ENCODE measurements at regions not wholly inside any gene's neighbourhood (a gene's known extent, or its start where the extent isn't known, plus 50 kb on each side); places are given as distances from the start of the nearest gene placed in this dataset.

GRCh38 chr10:125340903-125341302 lies 180.5 kb upstream of the CTBP2 start:
- no peak overlapping the region for H3K9ac ChIP-seq (replicated peaks; ENCODE audit: extremely low read depth, insufficient read depth, low read length)
- no peaks in the 10 kb centered on the region for H3K79me2 ChIP-seq (ENCODE audit: control insufficient read depth, insufficient read depth, low read length)
- FAIRE-seq (no peak), DNase-seq (ENCODE audit: low read depth, low spot score) (no peak)
- no peaks in the 10 kb centered on the region for H3K9me3 ChIP-seq (replicated peaks; ENCODE audit: control insufficient read depth, insufficient read depth, low read length)
- no peak overlapping the region for H3K27ac ChIP-seq (ENCODE audit: insufficient read depth, low read depth, low read length)
- H3K36me3 ChIP-seq (ENCODE audit: control insufficient read depth in 2 of 2, extremely low read depth in 1 of 2, insufficient read depth in 2 of 2, low read length in 2 of 2) = no peaks in the 10 kb centered on the region
- TF ChIP-seq POLR2A (IDR thresholded peaks at IDR 0.05; ENCODE audit: low read depth, low read length) (no peak), GATA2 (IDR thresholded peaks at IDR 0.05; ENCODE audit: insufficient read depth, insufficient read length, low read depth, low read length) (no peak), FOS (IDR thresholded peaks at IDR 0.05; ENCODE audit: borderline replicate concordance, insufficient read depth, low read length) (no peak), JUN (IDR thresholded peaks at IDR 0.05; ENCODE audit: borderline replicate concordance, insufficient read depth, insufficient read length, low read depth) (no peak), EZH2 (IDR thresholded peaks at IDR 0.05; ENCODE audit: borderline replicate concordance, low read depth, low read length, severe bottlenecking) (no peak), CTCF (IDR thresholded peaks at IDR 0.05; ENCODE audit: extremely low read depth in 1 of 2, insufficient read depth in 1 of 2, low read depth in 1 of 2, low read length in 2 of 2) (no peak), POLR2AphosphoS5 (IDR thresholded peaks at IDR 0.05; ENCODE audit: insufficient read depth, low read depth, low read length) (no peak), MYC (IDR thresholded peaks at IDR 0.05; ENCODE audit: low read depth, low read length) (no peak)
- TF ChIP-seq, protein P1, sequence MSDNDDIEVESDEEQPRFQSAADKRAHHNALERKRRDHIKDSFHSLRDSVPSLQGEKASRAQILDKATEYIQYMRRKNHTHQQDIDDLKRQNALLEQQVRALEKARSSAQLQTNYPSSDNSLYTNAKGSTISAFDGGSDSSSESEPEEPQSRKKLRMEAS (IDR thresholded peaks at IDR 0.05; ENCODE audit: insufficient read depth, insufficient read length) = no peak
- intact Hi-C loops (cut with micrococcal nuclease) = no loop called here
- H3K4me3 ChIP-seq (replicated peaks in 1 of 3; ENCODE audit: insufficient read depth in 1 of 3, low read depth in 1 of 3, low read length in 3 of 3) = no peak overlapping the region
- H3K9me1 ChIP-seq (replicated peaks; ENCODE audit: control insufficient read depth, extremely low read depth, insufficient read depth, low read length) = no peaks in the 10 kb centered on the region
- H3K4me1 ChIP-seq (ENCODE audit: control insufficient read depth, extremely low read depth, insufficient read depth, low read length) = no peaks in the 10 kb centered on the region
- ChIA-PET POLR2A (no interaction called here), CTCF (interaction anchor here (0.8 to 3.2 kb wide), 3 partner anchors 10 to 811 kb away, joined by 3 to 14 read pairs (median 3); no protein-coding TSS in a partner anchor)
- H2AFZ ChIP-seq (ENCODE audit: low read depth, low read length) = no peak overlapping the region
- H3K27me3 ChIP-seq (ENCODE audit: control insufficient read depth in 2 of 2, insufficient read depth in 2 of 2, low read length in 2 of 2) = peaks cover 0 to 4% of the 10 kb centered on the region in 2 experiments
- no peak overlapping the region for H3K4me2 ChIP-seq (ENCODE audit: insufficient read depth, low read length)
- dilution Hi-C loops (cut with MboI; ENCODE audit: extremely low pct_ligation_motif_present, low sequenced_read_pairs) = no loop called here
- H4K20me1 ChIP-seq (replicated peaks; ENCODE audit: control insufficient read depth, extremely low read depth, insufficient read depth, low read length) = peaks cover 2% of the 10 kb centered on the region
- BruUV-seq (replicated peaks) = no TSS peak
